A549 (cell line): ENCODE measurements at regions not wholly inside any gene's neighbourhood (a gene's known extent, or its start where the extent isn't known, plus 50 kb on each side); places are given as distances from the start of the nearest gene placed in this dataset.

Experiments used
- ATAC-seq, 2 experiments: fragments of 200-7000 bp in 1 of 2; fragments of >200 bp in 1 of 2; cut with Nextera tagmentation in 1 of 2; cut with Tn5 transposase in 1 of 2; 3 replicates each; pipeline versions ENCODE4 v1.8.0 to v1.9.1; 2018 to 2020; ENCODE audit warnings: mild to moderate bottlenecking in 1 of 2, moderate library complexity in 1 of 2
- CTCF ChIA-PET: fragments of 300-600 bp; sonication (Branson Sonifier 250); formaldehyde crosslinking; extraction: SDS; loops from one replicate; lab custom pipeline; 2021; ENCODE audit warnings: antibody characterized with exemption, inconsistent platforms; lab: Yijun Ruan, JAX
- POLR2A ChIA-PET: fragments of 350-600 bp; formaldehyde crosslinking; extraction: SDS; loops from one replicate; lab custom pipeline; 2021; ENCODE audit warnings: antibody characterized with exemption, inconsistent platforms; lab: Yijun Ruan, JAX
- DNase-seq, 2 experiments: peaks; one replicate each; pipeline versions ENCODE4 v3.0.0 to v3.0.0-alpha.2; 2011 to 2016; ENCODE audit warnings: low read depth in 1 of 2, low spot score in 1 of 2
- FAIRE-seq: peaks from 2 replicates; lab custom pipeline; 2011; peaks lifted over from hg19 to GRCh38; lab: Jason Lieb, UNC
- H3K27ac ChIP-seq, 2 experiments: fragments of >200 bp; sonication (Bioruptor Twin); formaldehyde crosslinking; 3 replicates each; pipeline ENCODE4 v1.5.1; 2016 to 2017
- H3K4me1 ChIP-seq: fragments of >200 bp; sonication (Bioruptor Twin); formaldehyde crosslinking; 3 replicates; pipeline ENCODE4 v1.6.1; 2016
- H3K4me2 ChIP-seq: fragments of >200 bp; sonication (Bioruptor Twin); formaldehyde crosslinking; 3 replicates; pipeline ENCODE4 v1.6.1; 2016
- H3K4me3 ChIP-seq: fragments of >200 bp; sonication (Bioruptor Twin); formaldehyde crosslinking; 3 replicates; pipeline ENCODE4 v1.5.1; 2016
- H3K9me3 ChIP-seq: fragments of >200 bp; sonication (Bioruptor Twin); formaldehyde crosslinking; 3 replicates; pipeline ENCODE4 v1.6.1; 2016
- BHLHE40 ChIP-seq: IDR thresholded peaks from 2 replicates; pipeline ENCODE4 v1.6.1; 2012; ENCODE audit warnings: low read depth, low read length, inconsistent platforms
- CBX2 ChIP-seq: fragments of 200-600 bp; sonication (generic); IDR thresholded peaks from 2 replicates; pipeline ENCODE4 v1.6.1; 2016; ENCODE audit warnings: low read depth, mild to moderate bottlenecking, borderline replicate concordance
- CEBPB ChIP-seq, 2 experiments: fragments of >200 bp in 1 of 2; sonication (Bioruptor Twin) in 1 of 2; formaldehyde crosslinking in 1 of 2; IDR thresholded peaks; 2 replicates each; pipeline ENCODE4 v1.6.1; 2012 to 2016
- CTCF ChIP-seq: fragments of >200 bp; sonication (Bioruptor Twin); formaldehyde crosslinking; IDR thresholded peaks from 3 replicates; pipeline ENCODE4 v1.5.1; 2016
- EHMT2 ChIP-seq: fragments of 200-600 bp; sonication (generic); IDR thresholded peaks from 2 replicates; pipeline ENCODE4 v1.6.1; 2016; ENCODE audit warnings: antibody characterized with exemption, low read depth, mild to moderate bottlenecking, moderate library complexity
- ELK1 ChIP-seq: fragments of 150-350 bp; IDR thresholded peaks from 2 replicates; pipeline ENCODE4 v1.6.1; 2014; ENCODE audit warnings: low read depth, mild to moderate bottlenecking, low read length
- EP300 ChIP-seq, 2 experiments: fragments of >200 bp; sonication (Bioruptor Twin); formaldehyde crosslinking; IDR thresholded peaks; 2 replicates in 1 of 2; 3 replicates in 1 of 2; pipeline ENCODE4 v1.6.1; 2016 to 2017
- ESRRA ChIP-seq: fragments of 150-350 bp; IDR thresholded peaks from 2 replicates; pipeline ENCODE4 v1.6.1; 2014; ENCODE audit warnings: mild to moderate bottlenecking, low read length, borderline replicate concordance
- FOSB ChIP-seq: fragments of 250-450 bp; sonication (Bioruptor Pico); IDR thresholded peaks from 2 replicates; pipeline ENCODE4 v1.5.0; 2020; ENCODE audit warnings: mild to moderate bottlenecking, moderate library complexity
- HMGXB4 ChIP-seq: fragments of 250-450 bp; sonication (Bioruptor Pico); IDR thresholded peaks from 2 replicates; pipeline ENCODE4 v1.5.0; 2021; ENCODE audit warnings: mild to moderate bottlenecking, moderate library complexity, borderline replicate concordance
- HOXA7 ChIP-seq: fragments of 250-450 bp; sonication (Bioruptor Pico); IDR thresholded peaks from 2 replicates; pipeline ENCODE4 v1.5.0; 2020; ENCODE audit warnings: mild to moderate bottlenecking, moderate library complexity
- HOXB13 ChIP-seq: fragments of 250-450 bp; sonication (Bioruptor Pico); IDR thresholded peaks from 2 replicates; pipeline ENCODE4 v1.5.0; 2020; ENCODE audit warnings: low read depth, mild to moderate bottlenecking, moderate library complexity
- HOXB5 ChIP-seq: fragments of 250-450 bp; sonication (Bioruptor Pico); IDR thresholded peaks from 2 replicates; pipeline ENCODE4 v1.5.0; 2020; ENCODE audit warnings: mild to moderate bottlenecking, moderate library complexity
- JUN ChIP-seq, 2 experiments: fragments of >200 bp; sonication (Bioruptor Twin); formaldehyde crosslinking; IDR thresholded peaks; 2 replicates in 1 of 2; 3 replicates in 1 of 2; pipeline ENCODE4 v1.6.1; 2016 to 2017
- JUNB ChIP-seq: fragments of >200 bp; sonication (Bioruptor Twin); formaldehyde crosslinking; IDR thresholded peaks from 2 replicates; pipeline ENCODE4 v1.6.1; 2016
- KDM1A ChIP-seq: fragments of 200-600 bp; sonication (generic); IDR thresholded peaks from 2 replicates; pipeline ENCODE4 v1.6.1; 2016; ENCODE audit warnings: low read depth, mild to moderate bottlenecking
- KDM5A ChIP-seq: fragments of 200-600 bp; sonication (generic); IDR thresholded peaks from 2 replicates; pipeline ENCODE4 v1.6.1; 2016; ENCODE audit warnings: antibody characterized with exemption, mild to moderate bottlenecking
- MAZ ChIP-seq: fragments of 150-350 bp; IDR thresholded peaks from 2 replicates; pipeline ENCODE4 v1.6.1; 2014; ENCODE audit warnings: antibody characterized with exemption, low read depth, low read length, borderline replicate concordance
- NFE2L2 ChIP-seq: fragments of 150-350 bp; conservative IDR thresholded peaks from 2 replicates; pipeline ENCODE4 v1.6.1; 2014; ENCODE audit warnings: low read length
- NPAS2 ChIP-seq: fragments of 250-450 bp; sonication (Bioruptor Pico); IDR thresholded peaks from 2 replicates; pipeline ENCODE4 v1.8.0; 2022; ENCODE audit warnings: mild to moderate bottlenecking, moderate library complexity, borderline replicate concordance
- PBX3 ChIP-seq: IDR thresholded peaks from 2 replicates; pipeline ENCODE4 v1.6.1; 2012
- POLR2AphosphoS2 ChIP-seq: conservative IDR thresholded peaks from 2 replicates; pipeline ENCODE4 v1.6.1; 2012; ENCODE audit warnings: low read length, improper control_type of control experiment, inconsistent platforms
- RAD21 ChIP-seq, 2 experiments: fragments of >200 bp in 1 of 2; sonication (Bioruptor Twin) in 1 of 2; formaldehyde crosslinking in 1 of 2; IDR thresholded peaks in 1 of 2; conservative IDR thresholded peaks in 1 of 2; 2 replicates in 1 of 2; 3 replicates in 1 of 2; pipeline ENCODE4 v1.6.1; 2012 to 2018; ENCODE audit warnings: inconsistent platforms in 1 of 2
- RARB ChIP-seq: fragments of 250-450 bp; sonication (Bioruptor Pico); IDR thresholded peaks from 2 replicates; pipeline ENCODE4 v1.8.0; 2021; ENCODE audit warnings: mild to moderate bottlenecking, moderate library complexity
- REST ChIP-seq: fragments of 200-600 bp; sonication (generic); IDR thresholded peaks from 2 replicates; pipeline ENCODE4 v1.6.1; 2016; ENCODE audit warnings: antibody characterized with exemption, mild to moderate bottlenecking, moderate library complexity
- RNF2 ChIP-seq: fragments of 200-600 bp; sonication (generic); IDR thresholded peaks from 2 replicates; pipeline ENCODE4 v1.6.1; 2016; ENCODE audit warnings: low read depth, mild to moderate bottlenecking, antibody characterized with exemption, moderate library complexity, borderline replicate concordance
- SREBF2 ChIP-seq: fragments of 450-650 bp; IDR thresholded peaks from 2 replicates; pipeline ENCODE4 v1.6.1; 2014; ENCODE audit warnings: mild to moderate bottlenecking, moderate library complexity
- TP53 ChIP-seq: fragments of 250-450 bp; sonication (Bioruptor Pico); IDR thresholded peaks from 2 replicates; pipeline ENCODE4 v1.5.0; 2021; ENCODE audit warnings: mild to moderate bottlenecking, moderate library complexity
- WGBS: methylation state at CpG from one replicate; pipeline ENCODE4 v1.1.6; 2017; ENCODE audit errors: missing lambda C conversion rate; 5-methylcytosine and 5-hydroxymethylcytosine counted together

- no peak for FAIRE-seq
Measured at GRCh38 chr6:14883921-14884320, 361.9 kb upstream of the JARID2 start.

GRCh38 chr6:14885498-14885897, 360.4 kb upstream of the JARID2 start:
- 80% methylated on average over 5 of the region's 5 CpGs for WGBS

More at GRCh38 chr6:14883921-14884320, 361.9 kb upstream of the JARID2 start:
- Histone ChIP-seq H3K4me3 (no peak overlapping the region), H3K9me3 (no peaks in the 10 kb centered on the region), H3K4me1 (peaks cover 13% of the 10 kb centered on the region), H3K27ac (no peak overlapping the region), H3K4me2 (no peak overlapping the region)
- DNase-seq (no peak), ATAC-seq (no peak)
- ChIA-PET POLR2A (no interaction called here), CTCF (interaction anchor here (1.5 kb wide), 1 partner anchor 11 kb away, joined by 3 read pairs; no protein-coding TSS in a partner anchor)
- WGBS, result 91% methylated on average over 4 of the region's 4 CpGs
- no peak for TF ChIP-seq RARB (CRISPR knock-in tag)
- TF ChIP-seq RAD21 (conservative IDR thresholded peaks at IDR 0.05 in 1 of 2, IDR thresholded peaks at IDR 0.05 in 1 of 2), result no peak
- no peak for TF ChIP-seq MAZ
- TF ChIP-seq JUN (IDR thresholded peaks at IDR 0.05), result no peak
- no peak for TF ChIP-seq EP300 (IDR thresholded peaks at IDR 0.05)
- TF ChIP-seq KDM5A, result no peak
- TF ChIP-seq CBX2, result no peak
- TF ChIP-seq ELK1, result no peak
- TF ChIP-seq NPAS2 (CRISPR knock-in tag), result no peak
- no peak for TF ChIP-seq SREBF2
- TF ChIP-seq CEBPB (IDR thresholded peaks at IDR 0.05), result no peak

More at GRCh38 chr6:14885498-14885897, 360.4 kb upstream of the JARID2 start:
- Histone ChIP-seq H3K4me3 (no peak overlapping the region), H3K4me1 (peaks cover 18% of the 10 kb centered on the region), H3K4me2 (no peak overlapping the region), H3K27ac (no peak overlapping the region), H3K9me3 (no peaks in the 10 kb centered on the region)
- ChIA-PET CTCF (interaction anchor here (0.9 kb wide), 1 partner anchor 22 kb away, joined by 4 read pairs; no protein-coding TSS in a partner anchor), POLR2A (no interaction called here)
- DNase-seq, result no peak
- no peak for ATAC-seq
- no peak for FAIRE-seq
- TF ChIP-seq CTCF (no peak), ESRRA (no peak), REST (no peak), RAD21 (conservative IDR thresholded peaks at IDR 0.05 in 1 of 2, IDR thresholded peaks at IDR 0.05 in 1 of 2) (no peak), NFE2L2 (no peak), HOXB5 (CRISPR knock-in tag) (no peak), HMGXB4 (CRISPR knock-in tag) (no peak), TP53 (no peak), JUNB (no peak), FOSB (no peak), EHMT2 (no peak), KDM1A (no peak), RNF2 (no peak), POLR2AphosphoS2 (no peak), BHLHE40 (no peak), HOXB13 (no peak), HOXA7 (no peak), PBX3 (no peak)
